SK-N-MC (cell line): ENCODE measurements at regions not wholly inside any gene's neighbourhood (a gene's known extent, or its start where the extent isn't known, plus 50 kb on each side); places are given as distances from the start of the nearest gene placed in this dataset.

ENCODE experiments used
- DNase-seq: peaks from one replicate; pipeline ENCODE4 v3.0.0-alpha.2; 2011; ENCODE audit warnings: low read depth, low spot score
- H3K27ac ChIP-seq: fragments of 200-600 bp; sonication (generic); 2 replicates; pipeline ENCODE4 v1.5.1; 2016; ENCODE audit warnings: mixed run types
- H3K36me3 ChIP-seq: fragments of 200-600 bp; sonication (generic); 2 replicates; pipeline ENCODE4 v1.6.1; 2017; ENCODE audit warnings: antibody characterized with exemption, low read length, mixed read lengths; ENCODE audit not compliant: insufficient read depth
- H3K4me3 ChIP-seq: fragments of 200-600 bp; sonication (generic); 2 replicates; pipeline ENCODE4 v1.5.1; 2016
- H3K9ac ChIP-seq: fragments of 200-600 bp; sonication (generic); 2 replicates; pipeline ENCODE4 v1.8.0; 2017; ENCODE audit warnings: mixed run types, mixed read lengths; ENCODE audit not compliant: insufficient read length
- H3K9me3 ChIP-seq: fragments of 200-600 bp; sonication (generic); 2 replicates; pipeline ENCODE4 v1.6.1; 2017; ENCODE audit warnings: low read depth, mild to moderate bottlenecking, antibody characterized with exemption, low read length, moderate library complexity, mixed read lengths
- EZH2 ChIP-seq: fragments of 200-600 bp; sonication (generic); IDR thresholded peaks from one replicate; pipeline ENCODE4 v1.6.1; 2017; ENCODE audit warnings: antibody characterized with exemption
- FOXP2 ChIP-seq: optimal IDR thresholded peaks from 2 replicates; pipeline ENCODE3; 2011; ENCODE audit warnings: mild to moderate bottlenecking, moderate library complexity; ENCODE audit not compliant: insufficient read depth; ENCODE audit errors: extremely low read length, control extremely low read depth
- POLR2AphosphoS5 ChIP-seq: IDR thresholded peaks from 2 replicates; pipeline ENCODE4 v1.6.1; 2012; ENCODE audit warnings: mild to moderate bottlenecking, low read depth, low read length, borderline replicate concordance

DNA sequence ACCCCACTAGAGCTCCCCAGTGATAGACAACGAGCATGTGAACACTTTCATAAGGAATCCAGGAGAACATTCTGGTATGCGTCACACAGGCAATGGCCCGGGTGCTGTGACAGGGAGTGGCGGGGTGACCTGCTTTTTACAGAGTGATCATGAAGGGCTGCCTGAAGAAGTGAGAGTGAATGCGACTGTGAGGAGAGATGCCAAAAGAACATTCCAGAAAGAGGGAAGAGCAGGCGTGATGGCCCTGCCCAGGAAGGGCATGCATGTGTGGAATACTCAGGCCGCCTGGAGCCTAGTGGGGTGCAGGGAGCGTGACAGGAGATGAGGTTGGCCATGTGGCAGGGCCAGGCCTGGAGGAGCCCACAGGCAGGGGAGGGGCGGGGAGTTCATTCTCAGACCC lies 53.8 kb downstream of the FZD10 start:
- Histone ChIP-seq H3K27ac (no peak overlapping the region), H3K9ac (no peak overlapping the region), H3K4me3 (no peak overlapping the region), H3K36me3 (no peaks in the 10 kb centered on the region), H3K9me3 (no peaks in the 10 kb centered on the region)
- DNase-seq, result no peak
- TF ChIP-seq FOXP2 (no peak), EZH2 (no peak), POLR2AphosphoS5 (no peak)

DNA sequence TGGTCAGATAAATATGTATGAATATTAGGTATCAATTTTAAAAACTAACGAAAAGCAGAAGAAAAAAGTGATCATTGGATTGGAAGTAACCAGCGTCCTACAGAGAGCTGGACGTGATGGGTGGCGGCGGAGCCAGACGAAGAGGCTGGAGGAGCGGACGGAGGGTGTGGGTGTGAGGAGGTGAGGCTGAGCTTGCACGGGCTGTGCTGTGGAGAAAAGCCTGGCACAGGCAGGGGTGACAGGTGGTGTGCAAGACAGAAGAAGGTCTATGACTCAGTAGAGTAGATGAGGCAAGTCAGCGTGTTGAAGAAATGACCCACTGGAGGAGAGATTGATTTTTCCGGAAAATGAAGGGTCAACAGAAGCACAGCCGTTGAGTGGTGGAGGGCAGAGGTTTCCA lies 56.4 kb downstream of the FZD10 start:
- H3K9ac ChIP-seq, result no peak overlapping the region
- no peak for TF ChIP-seq FOXP2
- no peak for TF ChIP-seq EZH2
- no peak for TF ChIP-seq POLR2AphosphoS5
- no peak overlapping the region for H3K4me3 ChIP-seq
- no peak for DNase-seq
- H3K9me3 ChIP-seq, result no peaks in the 10 kb centered on the region
- no peak overlapping the region for H3K27ac ChIP-seq
- no peaks in the 10 kb centered on the region for H3K36me3 ChIP-seq

GRCh38 chr12:130219929-130220705 lies 57.9 kb downstream of the FZD10 start:
- Histone ChIP-seq H3K9ac (no peak overlapping the region), H3K4me3 (no peak overlapping the region), H3K9me3 (no peaks in the 10 kb centered on the region), H3K36me3 (no peaks in the 10 kb centered on the region), H3K27ac (no peak overlapping the region)
- TF ChIP-seq POLR2AphosphoS5, result no peak
- no peak for TF ChIP-seq EZH2
- no peak for TF ChIP-seq FOXP2
- DNase-seq, result no peak

GRCh38 chr12:130220706-130221100 lies 58.4 kb downstream of the FZD10 start:
- no peak overlapping the region for H3K4me3 ChIP-seq
- DNase-seq, result no peak
- no peaks in the 10 kb centered on the region for H3K9me3 ChIP-seq
- no peak overlapping the region for H3K27ac ChIP-seq
- no peak for TF ChIP-seq EZH2
- no peak overlapping the region for H3K9ac ChIP-seq
- H3K36me3 ChIP-seq, result no peaks in the 10 kb centered on the region

GRCh38 chr12:130222519-130223218 lies 60.4 kb downstream of the FZD10 start:
- Histone ChIP-seq H3K9ac (no peak overlapping the region), H3K9me3 (no peaks in the 10 kb centered on the region), H3K27ac (no peak overlapping the region), H3K36me3 (no peaks in the 10 kb centered on the region), H3K4me3 (no peak overlapping the region)
- no peak for DNase-seq
- no peak for TF ChIP-seq FOXP2
- no peak for TF ChIP-seq POLR2AphosphoS5
- TF ChIP-seq EZH2, result no peak

DNA sequence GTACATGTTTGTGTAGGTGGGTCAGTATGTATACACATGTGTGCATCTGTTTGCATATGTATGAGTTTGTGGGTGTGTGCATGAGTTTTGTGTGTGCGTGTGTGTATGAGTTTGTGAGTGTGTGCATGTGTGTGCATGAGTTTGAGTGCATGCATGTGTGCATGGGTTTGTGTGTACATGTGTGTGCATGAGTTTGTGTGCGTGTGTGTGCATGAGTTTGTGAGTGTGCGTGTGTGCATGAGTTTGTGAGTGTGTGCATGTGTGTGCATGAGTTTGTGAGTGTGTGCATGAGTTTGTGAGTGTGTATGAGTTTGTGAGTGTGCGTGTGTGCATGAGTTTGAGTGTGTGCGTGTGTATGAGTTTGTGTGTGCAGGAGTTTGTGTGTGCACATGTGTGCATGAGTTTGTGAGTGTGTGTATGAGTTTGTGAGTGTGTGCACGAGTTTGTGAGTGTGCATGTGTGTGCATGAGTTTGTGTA lies 61.5 kb downstream of the FZD10 start:
- Histone ChIP-seq H3K36me3 (no peaks in the 10 kb centered on the region), H3K9ac (no peak overlapping the region), H3K4me3 (no peak overlapping the region), H3K27ac (no peak overlapping the region), H3K9me3 (no peaks in the 10 kb centered on the region)
- TF ChIP-seq POLR2AphosphoS5 (no peak), EZH2 (no peak), FOXP2 (no peak)
- no peak for DNase-seq

- Histone ChIP-seq H3K9ac (no peak overlapping the region), H3K9me3 (no peaks in the 10 kb centered on the region), H3K4me3 (no peak overlapping the region), H3K27ac (no peak overlapping the region), H3K36me3 (no peaks in the 10 kb centered on the region)
- DNase-seq, result no peak
- TF ChIP-seq EZH2, result no peak
- no peak for TF ChIP-seq POLR2AphosphoS5
- no peak for TF ChIP-seq FOXP2
Observed at GRCh38 chr12:130224613-130225012, 62.3 kb downstream of the FZD10 start.

GRCh38 chr12:130225347-130225746 lies 63.1 kb downstream of the FZD10 start:
- no peak for TF ChIP-seq EZH2
- no peak for TF ChIP-seq FOXP2
- no peak for TF ChIP-seq POLR2AphosphoS5
- Histone ChIP-seq H3K9me3 (no peaks in the 10 kb centered on the region), H3K4me3 (no peak overlapping the region), H3K9ac (no peak overlapping the region), H3K27ac (no peak overlapping the region), H3K36me3 (no peaks in the 10 kb centered on the region)
- no peak for DNase-seq
